Testis (tissue), 2 donors: ENCODE measurements at regions not wholly inside any gene's neighbourhood (a gene's known extent, or its start where the extent isn't known, plus 50 kb on each side); places are given as distances from the start of the nearest gene placed in this dataset.

ENCODE experiments used
- CTCF ChIP-seq, 3 experiments: fragments of 450-650 bp in 2 of 3; fragments of 200-600 bp in 1 of 3; sonication (generic) in 1 of 3; IDR thresholded peaks; one replicate each; pipeline ENCODE4 v1.5.1; 2016 to 2019; ENCODE audit warnings: antibody characterized with exemption in 3 of 3, mild to moderate bottlenecking in 2 of 3, moderate library complexity in 1 of 3
- POLR2A ChIP-seq: fragments of 450-650 bp; IDR thresholded peaks from one replicate; pipeline ENCODE4 v1.6.1; 2017; ENCODE audit warnings: antibody characterized with exemption, mild to moderate bottlenecking, moderate library complexity

GRCh38 chr10:6700066-6700465 lies 120.0 kb upstream of the PRKCQ start:
- TF ChIP-seq CTCF (IDR thresholded peaks at IDR 0.05) (no peak), POLR2A (no peak)
